NCI-H460 (cell line): ENCODE measurements at regions not wholly inside any gene's neighbourhood (a gene's known extent, or its start where the extent isn't known, plus 50 kb on each side); places are given as distances from the start of the nearest gene placed in this dataset.

Experiments used
- DNase-seq: peaks from one replicate; pipeline ENCODE4 v3.0.0-alpha.2; 2016; ENCODE audit warnings: low read depth; ENCODE audit errors: extremely low read depth

- DNase-seq, result no peak
Measured at GRCh38 chr9:108139900-108140299, 650.3 kb upstream of the KLF4 start.

GRCh38 chr9:108138516-108138915, 648.9 kb upstream of the KLF4 start:
- DNase-seq, result no peak

- no peak for DNase-seq
Measured at GRCh38 chr9:108136656-108137055, 647.1 kb upstream of the KLF4 start.

- DNase-seq, result no peak
Measured at GRCh38 chr9:108134486-108135128, 645.0 kb upstream of the KLF4 start.

- no peak for DNase-seq
Measured at GRCh38 chr9:108133680-108134079, 644.1 kb upstream of the KLF4 start.

GRCh38 chr9:108133101-108133500, 643.5 kb upstream of the KLF4 start:
- no peak for DNase-seq

GRCh38 chr9:108130905-108131304, 641.3 kb upstream of the KLF4 start:
- no peak for DNase-seq

- no peak for DNase-seq
Measured at GRCh38 chr9:108125625-108126024, 636.1 kb upstream of the KLF4 start.

GRCh38 chr9:108119530-108120113, 630.1 kb upstream of the KLF4 start:
- no peak for DNase-seq

GRCh38 chr9:108117795-108118194, 628.2 kb upstream of the KLF4 start:
- DNase-seq, result no peak

- no peak for DNase-seq
Measured at GRCh38 chr9:108117306-108117705, 627.7 kb upstream of the KLF4 start.

GRCh38 chr9:108113596-108113995, 624.0 kb upstream of the KLF4 start:
- no peak for DNase-seq

- DNase-seq, result no peak
Measured at GRCh38 chr9:108109927-108110690, 620.5 kb upstream of the KLF4 start.

- no peak for DNase-seq
Measured at GRCh38 chr9:108108852-108109448, 619.4 kb upstream of the KLF4 start.

- no peak for DNase-seq
Measured at GRCh38 chr9:108108280-108108851, 618.8 kb upstream of the KLF4 start.

- DNase-seq, result no peak
Measured at GRCh38 chr9:108105885-108106284, 616.3 kb upstream of the KLF4 start.

- no peak for DNase-seq
Measured at GRCh38 chr9:108104991-108105390, 615.4 kb upstream of the KLF4 start.

- no peak for DNase-seq
Measured at GRCh38 chr9:108103046-108103693, 613.6 kb upstream of the KLF4 start.

GRCh38 chr9:108101410-108101809, 611.8 kb upstream of the KLF4 start:
- DNase-seq, result no peak

GRCh38 chr9:108100571-108100970, 611.0 kb upstream of the KLF4 start:
- DNase-seq, result no peak

- DNase-seq, result no peak
Measured at GRCh38 chr9:108099854-108100253, 610.3 kb upstream of the KLF4 start.
